ENCODE measurements at regions not wholly inside any gene's neighbourhood (a gene's known extent, or its start where the extent isn't known, plus 50 kb on each side); places are given as distances from the start of the nearest gene placed in this dataset.

GRCh38 chr5:67474597-67475238 is 278.1 kb upstream of the CD180 start:
- no peak for ATAC-seq
- intact Hi-C loops (cut with DNase I) = no loop called here
- no peak for DNase-seq (ENCODE audit: missing footprints)

- intact Hi-C loops (cut with DNase I) = loop anchor here (5.0 kb wide), 1 partner anchor 1195 kb away; no protein-coding TSS in a partner anchor
- DNase-seq (ENCODE audit: missing footprints) = no peak
- no peak for ATAC-seq
Measured at GRCh38 chr5:67467110-67467509, 270.5 kb upstream of the CD180 start.

- intact Hi-C loops (cut with DNase I) = loop anchor here (5.0 kb wide), 1 partner anchor 1197 kb away; no protein-coding TSS in a partner anchor
- ATAC-seq = no peak
- no peak for DNase-seq (ENCODE audit: missing footprints)
Measured at GRCh38 chr5:67465537-67466207, 269.1 kb upstream of the CD180 start.

- intact Hi-C loops (cut with DNase I) = no loop called here
- ATAC-seq (no peak), DNase-seq (ENCODE audit: missing footprints) (no peak)
Measured at GRCh38 chr5:67462147-67462546, 265.5 kb upstream of the CD180 start.

GRCh38 chr5:67459253-67459652 is 262.7 kb upstream of the CD180 start:
- ATAC-seq = no peak
- intact Hi-C loops (cut with DNase I) = no loop called here
- DNase-seq (ENCODE audit: missing footprints) = no peak

- ATAC-seq (no peak), DNase-seq (ENCODE audit: missing footprints) (no peak)
- intact Hi-C loops (cut with DNase I) = no loop called here
Measured at GRCh38 chr5:67455970-67456369, 259.4 kb upstream of the CD180 start.

- no peak for DNase-seq (ENCODE audit: missing footprints)
- ATAC-seq = no peak
- intact Hi-C loops (cut with DNase I) = no loop called here
Measured at GRCh38 chr5:67454957-67455561, 258.5 kb upstream of the CD180 start.

- ATAC-seq = no peak
- no peak for DNase-seq (ENCODE audit: missing footprints)
- intact Hi-C loops (cut with DNase I) = no loop called here
Measured at GRCh38 chr5:67453111-67453905, 256.7 kb upstream of the CD180 start.

- ATAC-seq (no peak), DNase-seq (ENCODE audit: missing footprints) (no peak)
- intact Hi-C loops (cut with DNase I) = no loop called here
Measured at GRCh38 chr5:67451640-67452279, 255.2 kb upstream of the CD180 start.

- intact Hi-C loops (cut with DNase I) = no loop called here
- ATAC-seq = no peak
- no peak for DNase-seq (ENCODE audit: missing footprints)
Measured at GRCh38 chr5:67447732-67448131, 251.1 kb upstream of the CD180 start.

- intact Hi-C loops (cut with DNase I) = no loop called here
- no peak for ATAC-seq
- no peak for DNase-seq (ENCODE audit: missing footprints)
Measured at GRCh38 chr5:67437905-67438845, 241.6 kb upstream of the CD180 start.

GRCh38 chr5:67435032-67435431 is 238.4 kb upstream of the CD180 start:
- intact Hi-C loops (cut with DNase I) = no loop called here
- DNase-seq (ENCODE audit: missing footprints) (no peak), ATAC-seq (no peak)

- ATAC-seq (no peak), DNase-seq (ENCODE audit: missing footprints) (no peak)
- intact Hi-C loops (cut with DNase I) = no loop called here
Measured at GRCh38 chr5:67434466-67434865, 237.9 kb upstream of the CD180 start.

GRCh38 chr5:67432606-67433005 is 236.0 kb upstream of the CD180 start:
- no peak for ATAC-seq
- no peak for DNase-seq (ENCODE audit: missing footprints)
- intact Hi-C loops (cut with DNase I) = no loop called here

GRCh38 chr5:67431191-67431590 is 234.6 kb upstream of the CD180 start:
- ATAC-seq (no peak), DNase-seq (ENCODE audit: missing footprints) (no peak)
- intact Hi-C loops (cut with DNase I) = no loop called here

- no peak for DNase-seq (ENCODE audit: missing footprints)
- ATAC-seq = no peak
- intact Hi-C loops (cut with DNase I) = no loop called here
Measured at GRCh38 chr5:67427850-67428298, 231.3 kb upstream of the CD180 start.

- no peak for DNase-seq (ENCODE audit: missing footprints)
- ATAC-seq = no peak
- intact Hi-C loops (cut with DNase I) = no loop called here
Measured at GRCh38 chr5:67426961-67427849, 230.6 kb upstream of the CD180 start.

Measured in Right ventricle myocardium inferior (tissue), 1 donor.